HCT116 (cell line): ENCODE measurements at regions not wholly inside any gene's neighbourhood (a gene's known extent, or its start where the extent isn't known, plus 50 kb on each side); places are given as distances from the start of the nearest gene placed in this dataset.

ENCODE experiments used
- ATAC-seq: fragments of 200-7000 bp; cut with Tn5 transposase; 2 replicates; pipeline ENCODE4 v1.9.1; 2020; ENCODE audit warnings: mild to moderate bottlenecking, moderate library complexity
- BruUV-seq: library from RNA; stranded (reverse); fragments of 400-500 nt; replicated peaks from 2 replicates; lab custom pipeline; 2021; lab: Mats Ljungman, UMichigan
- CTCF ChIA-PET: fragments of 300-600 bp; sonication (Branson Sonifier 250); formaldehyde crosslinking; loops from one replicate; lab custom pipeline; 2021; ENCODE audit warnings: antibody characterized with exemption; lab: Charles Lee
- POLR2A ChIA-PET: fragments of 300-600, 350-600 bp; sonication (Branson Sonifier 250); formaldehyde crosslinking; loops from one replicate; lab custom pipeline; 2021; ENCODE audit warnings: antibody characterized with exemption; lab: Charles Lee
- RAD21 ChIA-PET, 2 experiments: fragments of 300-600 bp; sonication (Branson Sonifier 250); formaldehyde crosslinking; loops; one replicate each; lab custom pipeline; 2023; ENCODE audit warnings: low total read pairs in 2 of 2; ENCODE audit not compliant: uncharacterized antibody in 2 of 2, unreplicated experiment in 2 of 2, low non-redundant PET in 1 of 2; lab: Charles Lee
- DNase-seq: peaks from one replicate; pipeline ENCODE4 v3.0.0-alpha.2; 2010; ENCODE audit warnings: low read depth, low spot score
- H2AFZ ChIP-seq: fragments of 200-600 bp; shearing (Covaris generic), sonication (generic); 2 replicates; pipeline ENCODE4 v1.6.1; 2017; ENCODE audit warnings: low read depth, mixed run types, mixed read lengths, antibody characterized with exemption, low read length; ENCODE audit not compliant: poor library complexity, severe bottlenecking
- H3K27ac ChIP-seq: 2 replicates; pipeline ENCODE4 v1.5.1; 2012; ENCODE audit warnings: low read depth, low read length
- H3K27me3 ChIP-seq: fragments of 200-600 bp; sonication (generic); 2 replicates; pipeline ENCODE4 v1.6.1; 2016; ENCODE audit warnings: mixed run types, low read length, mixed read lengths; ENCODE audit not compliant: insufficient read depth
- H3K36me3 ChIP-seq, 2 experiments: fragments of 200-500 bp in 1 of 2; fragments of 200-600 bp in 1 of 2; sonication (Bioruptor generic) in 1 of 2; sonication (generic) in 1 of 2; 2 replicates each; pipeline versions ENCODE4 v1.5.1 to v1.6.1; 2014 to 2016; ENCODE audit warnings: low read length in 2 of 2, inconsistent platforms in 1 of 2, mixed read lengths in 1 of 2, mixed run types in 1 of 2; ENCODE audit not compliant: insufficient read depth in 2 of 2, control insufficient read depth in 1 of 2
- H3K4me1 ChIP-seq, 2 experiments: fragments of 200-600 bp in 1 of 2; sonication (generic) in 1 of 2; 2 replicates each; pipeline versions ENCODE4 v1.5.1 to v1.6.1; 2012 to 2017; ENCODE audit warnings: low read length in 2 of 2, inconsistent platforms in 1 of 2, mild to moderate bottlenecking in 1 of 2, mixed read lengths in 1 of 2, mixed run types in 1 of 2, moderate library complexity in 1 of 2; ENCODE audit not compliant: insufficient read depth in 2 of 2, control insufficient read depth in 1 of 2
- H3K4me2 ChIP-seq: fragments of 200-600 bp; sonication (generic); 2 replicates; pipeline ENCODE4 v1.6.1; 2017; ENCODE audit warnings: mixed run types, low read length, mixed read lengths
- H3K4me3 ChIP-seq, 2 experiments: fragments of 200-600 bp in 1 of 2; sonication (generic) in 1 of 2; replicated peaks in 1 of 2; 2 replicates each; pipeline ENCODE4 v1.5.1; 2011 to 2016; ENCODE audit warnings: low read length in 2 of 2, control low read depth in 1 of 2, low read depth in 1 of 2, mild to moderate bottlenecking in 1 of 2, mixed read lengths in 1 of 2, mixed run types in 1 of 2
- H3K79me2 ChIP-seq: fragments of 200-600 bp; sonication (generic); 2 replicates; pipeline ENCODE4 v1.6.1; 2017; ENCODE audit warnings: mild to moderate bottlenecking, mixed run types, low read length, moderate library complexity, mixed read lengths; ENCODE audit not compliant: insufficient read depth
- H3K9ac ChIP-seq: fragments of 200-600 bp; sonication (generic); 2 replicates; pipeline ENCODE4 v1.6.1; 2016; ENCODE audit warnings: low read length, mixed read lengths
- H3K9me2 ChIP-seq: fragments of 200-600 bp; sonication (generic), shearing (Covaris generic); 2 replicates; pipeline ENCODE4 v1.6.1; 2017; ENCODE audit warnings: mixed run types, mild to moderate bottlenecking, moderate library complexity; ENCODE audit not compliant: insufficient read depth
- H3K9me3 ChIP-seq, 2 experiments: fragments of 200-500 bp in 1 of 2; fragments of 200-600 bp in 1 of 2; sonication (Bioruptor generic) in 1 of 2; sonication (generic) in 1 of 2; 2 replicates each; pipeline ENCODE4 v1.6.1; 2014 to 2017; ENCODE audit warnings: low read length in 2 of 2, mixed read lengths in 2 of 2, inconsistent platforms in 1 of 2, low read depth in 1 of 2, mild to moderate bottlenecking in 1 of 2, mixed run types in 1 of 2, moderate library complexity in 1 of 2; ENCODE audit not compliant: control insufficient read depth in 1 of 2, insufficient read depth in 1 of 2
- H4K20me1 ChIP-seq: fragments of 200-600 bp; sonication (generic), shearing (Covaris generic); 2 replicates; pipeline ENCODE4 v1.6.1; 2017; ENCODE audit warnings: mixed run types, mild to moderate bottlenecking, moderate library complexity; ENCODE audit not compliant: insufficient read depth
- CBX3 ChIP-seq: IDR thresholded peaks from 2 replicates; pipeline ENCODE4 v1.6.1; 2012; ENCODE audit warnings: low read depth
- CTCF ChIP-seq, 3 experiments: fragments of 200-600 bp in 1 of 3; sonication (generic) in 1 of 3; IDR thresholded peaks in 2 of 3; conservative IDR thresholded peaks in 1 of 3; 2 replicates each; pipeline ENCODE4 v1.5.1; 2012 to 2017; ENCODE audit warnings: low read depth in 2 of 3, low read length in 2 of 3, antibody characterized with exemption in 1 of 3, borderline replicate concordance in 1 of 3, control low read depth in 1 of 3, mild to moderate bottlenecking in 1 of 3, mixed read lengths in 1 of 3, mixed run types in 1 of 3, moderate library complexity in 1 of 3; ENCODE audit not compliant: insufficient read depth in 1 of 3
- EGR1 ChIP-seq: IDR thresholded peaks from 2 replicates; pipeline ENCODE4 v1.6.1; 2012; ENCODE audit warnings: low read depth
- EZH2phosphoT487 ChIP-seq: fragments of 200-600 bp; IDR thresholded peaks from 2 replicates; pipeline ENCODE4 v1.6.1; 2018; ENCODE audit warnings: antibody characterized with exemption, borderline replicate concordance
- MAX ChIP-seq: IDR thresholded peaks from 2 replicates; pipeline ENCODE4 v1.6.1; 2012
- RAD21 ChIP-seq: IDR thresholded peaks from 2 replicates; pipeline ENCODE4 v1.6.1; 2012; ENCODE audit warnings: low read depth, mild to moderate bottlenecking
- REST ChIP-seq: IDR thresholded peaks from 2 replicates; pipeline ENCODE4 v1.6.1; 2012; ENCODE audit warnings: low read depth
- TCF7L2 ChIP-seq: IDR thresholded peaks from 2 replicates; pipeline ENCODE4 v1.7.0; 2011; ENCODE audit warnings: borderline replicate concordance, inconsistent platforms; ENCODE audit not compliant: insufficient read depth, insufficient read length; ENCODE audit errors: extremely low read depth
- intact Hi-C: fragments of 100-400 bp; cut with micrococcal nuclease; formaldehyde crosslinking; loops from 2 replicates; pipeline ENCODE4 v1.10.0; 2022
- TF ChIP-seq, protein P1 (sequence below): IDR thresholded peaks from 2 replicates; pipeline ENCODE4 v1.6.1; 2011; ENCODE audit warnings: mild to moderate bottlenecking, low read length, moderate library complexity; ENCODE audit not compliant: insufficient replicate concordance; ENCODE audit errors: extremely low read depth

GRCh38 chr4:43133566-43133965 is 241.1 kb downstream of the GRXCR1 start (continued):
- TF ChIP-seq REST (no peak), EZH2phosphoT487 (no peak), EGR1 (no peak)

DNA sequence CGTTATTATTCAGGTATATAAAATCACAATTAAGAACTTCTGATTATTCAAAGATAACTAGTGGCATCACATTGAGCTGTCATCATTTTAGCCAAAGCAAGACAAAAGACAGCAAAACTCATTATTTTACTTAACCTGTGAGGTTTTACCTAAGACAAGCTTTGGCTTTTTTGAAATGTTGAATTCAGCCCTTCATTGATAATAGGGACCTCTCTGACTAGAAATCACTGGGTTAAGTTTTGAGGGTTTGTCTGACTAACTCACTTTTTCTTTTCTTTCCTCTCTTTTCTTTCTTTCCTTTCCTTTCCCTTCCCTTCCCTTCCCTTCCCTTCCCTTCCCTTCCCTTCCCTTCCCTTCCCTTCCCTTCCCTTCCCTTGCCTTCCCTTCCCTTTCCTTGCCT is 244.2 kb downstream of the GRXCR1 start:
- no peaks in the 10 kb centered on the region for H3K9me2 ChIP-seq
- RAD21 ChIA-PET, result no interaction called here
- H3K9me3 ChIP-seq, result peaks cover 3 to 26% of the 10 kb centered on the region in 2 experiments; a peak in 3 of 4 replicates
- intact Hi-C loops, result no loop called here
- H3K9ac ChIP-seq, result no peak overlapping the region
- CTCF ChIA-PET, result no interaction called here
- H3K27ac ChIP-seq, result no peak overlapping the region
- POLR2A ChIA-PET, result no interaction called here
- DNase-seq (no peak), ATAC-seq (no peak)
- H3K4me3 ChIP-seq, result no peak overlapping the region
- no peaks in the 10 kb centered on the region for H3K79me2 ChIP-seq
- BruUV-seq, result no TSS peak
- no peak overlapping the region for H3K4me2 ChIP-seq
- TF ChIP-seq EZH2phosphoT487, result no peak
- no peak for TF ChIP-seq CBX3
- TF ChIP-seq, protein P1, sequence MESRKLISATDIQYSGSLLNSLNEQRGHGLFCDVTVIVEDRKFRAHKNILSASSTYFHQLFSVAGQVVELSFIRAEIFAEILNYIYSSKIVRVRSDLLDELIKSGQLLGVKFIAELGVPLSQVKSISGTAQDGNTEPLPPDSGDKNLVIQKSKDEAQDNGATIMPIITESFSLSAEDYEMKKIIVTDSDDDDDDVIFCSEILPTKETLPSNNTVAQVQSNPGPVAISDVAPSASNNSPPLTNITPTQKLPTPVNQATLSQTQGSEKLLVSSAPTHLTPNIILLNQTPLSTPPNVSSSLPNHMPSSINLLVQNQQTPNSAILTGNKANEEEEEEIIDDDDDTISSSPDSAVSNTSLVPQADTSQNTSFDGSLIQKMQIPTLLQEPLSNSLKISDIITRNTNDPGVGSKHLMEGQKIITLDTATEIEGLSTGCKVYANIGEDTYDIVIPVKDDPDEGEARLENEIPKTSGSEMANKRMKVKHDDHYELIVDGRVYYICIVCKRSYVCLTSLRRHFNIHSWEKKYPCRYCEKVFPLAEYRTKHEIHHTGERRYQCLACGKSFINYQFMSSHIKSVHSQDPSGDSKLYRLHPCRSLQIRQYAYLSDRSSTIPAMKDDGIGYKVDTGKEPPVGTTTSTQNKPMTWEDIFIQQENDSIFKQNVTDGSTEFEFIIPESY, result no peak
- no peak for TF ChIP-seq RAD21
- TF ChIP-seq REST, result no peak
- no peak for TF ChIP-seq CTCF (IDR thresholded peaks at IDR 0.05 in 2 of 3, conservative IDR thresholded peaks at IDR 0.05 in 1 of 3; ENCODE audit: borderline replicate concordance in 1 of 3, insufficient read depth in 1 of 3, low read depth in 2 of 3, low read length in 2 of 3)
- TF ChIP-seq MAX, result no peak
- no peak for TF ChIP-seq TCF7L2
- TF ChIP-seq, all 23 proteins: peak for 0
- no peaks in the 10 kb centered on the region for H3K36me3 ChIP-seq
- no peak overlapping the region for H2AFZ ChIP-seq
- H4K20me1 ChIP-seq, result no peaks in the 10 kb centered on the region
- H3K4me1 ChIP-seq, result no peaks in the 10 kb centered on the region
- H3K27me3 ChIP-seq, result no peaks in the 10 kb centered on the region
